Neural cell (in vitro differentiated cells): ENCODE measurements at regions not wholly inside any gene's neighbourhood (a gene's known extent, or its start where the extent isn't known, plus 50 kb on each side); places are given as distances from the start of the nearest gene placed in this dataset.

Experiments used
- H2AFZ ChIP-seq: fragments of 200-600, 300-800 bp; sonication (generic), shearing (Covaris generic); 2 replicates; pipeline ENCODE4 v1.6.0; 2014; ENCODE audit warnings: low read depth, mild to moderate bottlenecking, antibody characterized with exemption, low read length, moderate library complexity
- H3F3A ChIP-seq: fragments of 200-600 bp; shearing (Covaris generic); 2 replicates; pipeline ENCODE4 v1.6.1; 2016; ENCODE audit warnings: mild to moderate bottlenecking, moderate library complexity, mixed read lengths, antibody characterized with exemption, low read length; ENCODE audit not compliant: insufficient read depth, poor library complexity, severe bottlenecking
- H3K27ac ChIP-seq: fragments of 200-600, 300-800 bp; sonication (generic), shearing (Covaris generic); 2 replicates; pipeline ENCODE4 v1.5.1; 2014; ENCODE audit warnings: mild to moderate bottlenecking, low read length, moderate library complexity
- H3K27me3 ChIP-seq: fragments of 300-800, 200-600 bp; sonication (generic), shearing (Covaris generic); 2 replicates; pipeline ENCODE4 v1.6.0; 2014; ENCODE audit warnings: mild to moderate bottlenecking, low read depth, low read length, moderate library complexity; ENCODE audit not compliant: insufficient read depth
- H3K36me3 ChIP-seq: fragments of 300-800, 200-600 bp; sonication (generic), shearing (Covaris generic); 2 replicates; pipeline ENCODE4 v1.5.1; 2014; ENCODE audit warnings: mild to moderate bottlenecking, antibody characterized with exemption, low read length, moderate library complexity; ENCODE audit not compliant: insufficient read depth
- H3K4me2 ChIP-seq: fragments of 300-800, 200-600 bp; sonication (generic), shearing (Covaris generic); 2 replicates; pipeline ENCODE4 v1.6.0; 2014; ENCODE audit warnings: mild to moderate bottlenecking, low read length
- H3K4me3 ChIP-seq: fragments of 300-800, 200-600 bp; sonication (generic), shearing (Covaris generic); 2 replicates; pipeline ENCODE4 v1.5.1; 2014; ENCODE audit warnings: mild to moderate bottlenecking, low read length, moderate library complexity
- H3K79me2 ChIP-seq: fragments of 200-600 bp; shearing (Covaris generic); replicated peaks from 2 replicates; pipeline ENCODE4 v1.6.0; 2014; ENCODE audit warnings: mild to moderate bottlenecking, low read length, moderate library complexity; ENCODE audit not compliant: insufficient read depth
- H3K9ac ChIP-seq: fragments of 300-800, 200-600 bp; sonication (generic), shearing (Covaris generic); 2 replicates; pipeline ENCODE4 v1.6.1; 2016; ENCODE audit warnings: mild to moderate bottlenecking, low read length, mixed read lengths
- H3K9me2 ChIP-seq: fragments of 200-600 bp; shearing (Covaris generic); 2 replicates; pipeline ENCODE4 v1.6.1; 2016; ENCODE audit warnings: mild to moderate bottlenecking, low read length, mixed read lengths; ENCODE audit not compliant: insufficient read depth
- H3K9me3 ChIP-seq: fragments of 200-600, 300-800 bp; sonication (generic), shearing (Covaris generic); 2 replicates; pipeline ENCODE4 v1.6.1; 2016; ENCODE audit warnings: mild to moderate bottlenecking, mixed run types, low read length, moderate library complexity, mixed read lengths
- H4K20me1 ChIP-seq: fragments of 200-600 bp; shearing (Covaris generic); 2 replicates; pipeline ENCODE4 v1.6.1; 2016; ENCODE audit warnings: mild to moderate bottlenecking, mixed run types; ENCODE audit not compliant: insufficient read depth
- EP300 ChIP-seq: fragments of 450-650 bp; conservative IDR thresholded peaks from 2 replicates; pipeline ENCODE4 v1.6.1; 2014; ENCODE audit warnings: antibody characterized with exemption, mild to moderate bottlenecking, moderate library complexity; ENCODE audit not compliant: poor library complexity, severe bottlenecking
- EZH2 ChIP-seq: fragments of 200-600, 300-800 bp; shearing (Covaris generic), sonication (generic); IDR thresholded peaks from 2 replicates; pipeline ENCODE4 v1.6.1; 2014; ENCODE audit warnings: antibody characterized with exemption, low read length, borderline replicate concordance, mild to moderate bottlenecking; ENCODE audit not compliant: insufficient read depth, poor library complexity, severe bottlenecking
- MXI1 ChIP-seq: fragments of 450-650 bp; conservative IDR thresholded peaks from 2 replicates; pipeline ENCODE4 v1.6.1; 2014; ENCODE audit warnings: antibody characterized with exemption, mild to moderate bottlenecking; ENCODE audit not compliant: poor library complexity, severe bottlenecking
- POLR2AphosphoS5 ChIP-seq: IDR thresholded peaks from 2 replicates; pipeline ENCODE4 v1.6.1; 2012
- RAD21 ChIP-seq: fragments of 450-650 bp; conservative IDR thresholded peaks from 2 replicates; pipeline ENCODE4 v1.6.1; 2014; ENCODE audit warnings: antibody characterized with exemption, mild to moderate bottlenecking, moderate library complexity
- REST ChIP-seq: IDR thresholded peaks from 2 replicates; pipeline ENCODE4 v1.6.1; 2012; ENCODE audit warnings: borderline replicate concordance
- SMC3 ChIP-seq: fragments of 450-650 bp; conservative IDR thresholded peaks from 2 replicates; pipeline ENCODE4 v1.6.1; 2014; ENCODE audit warnings: antibody characterized with exemption, mild to moderate bottlenecking, moderate library complexity; ENCODE audit not compliant: poor library complexity
- TAF1 ChIP-seq: IDR thresholded peaks from 2 replicates; pipeline ENCODE4 v1.6.1; 2012; ENCODE audit warnings: low read depth
- TF ChIP-seq, protein P1 (sequence below): fragments of 450-650 bp; IDR thresholded peaks from 2 replicates; pipeline ENCODE4 v1.5.1; 2014; ENCODE audit warnings: antibody characterized with exemption, mild to moderate bottlenecking, moderate library complexity; ENCODE audit not compliant: poor library complexity, severe bottlenecking

- no peaks in the 10 kb centered on the region for H3K36me3 ChIP-seq
- no peaks in the 10 kb centered on the region for H3F3A ChIP-seq
- H3K9me3 ChIP-seq = no peaks in the 10 kb centered on the region
- no peak overlapping the region for H3K4me3 ChIP-seq
- H2AFZ ChIP-seq = no peak overlapping the region
- no peaks in the 10 kb centered on the region for H3K79me2 ChIP-seq
- no peak for TF ChIP-seq SMC3
- no peak for TF ChIP-seq REST
- no peak for TF ChIP-seq MXI1
- no peak for TF ChIP-seq EP300
- TF ChIP-seq RAD21 = no peak
- no peak for TF ChIP-seq EZH2
- no peak for TF ChIP-seq TAF1
- TF ChIP-seq POLR2AphosphoS5 = no peak
- TF ChIP-seq, protein P1, sequence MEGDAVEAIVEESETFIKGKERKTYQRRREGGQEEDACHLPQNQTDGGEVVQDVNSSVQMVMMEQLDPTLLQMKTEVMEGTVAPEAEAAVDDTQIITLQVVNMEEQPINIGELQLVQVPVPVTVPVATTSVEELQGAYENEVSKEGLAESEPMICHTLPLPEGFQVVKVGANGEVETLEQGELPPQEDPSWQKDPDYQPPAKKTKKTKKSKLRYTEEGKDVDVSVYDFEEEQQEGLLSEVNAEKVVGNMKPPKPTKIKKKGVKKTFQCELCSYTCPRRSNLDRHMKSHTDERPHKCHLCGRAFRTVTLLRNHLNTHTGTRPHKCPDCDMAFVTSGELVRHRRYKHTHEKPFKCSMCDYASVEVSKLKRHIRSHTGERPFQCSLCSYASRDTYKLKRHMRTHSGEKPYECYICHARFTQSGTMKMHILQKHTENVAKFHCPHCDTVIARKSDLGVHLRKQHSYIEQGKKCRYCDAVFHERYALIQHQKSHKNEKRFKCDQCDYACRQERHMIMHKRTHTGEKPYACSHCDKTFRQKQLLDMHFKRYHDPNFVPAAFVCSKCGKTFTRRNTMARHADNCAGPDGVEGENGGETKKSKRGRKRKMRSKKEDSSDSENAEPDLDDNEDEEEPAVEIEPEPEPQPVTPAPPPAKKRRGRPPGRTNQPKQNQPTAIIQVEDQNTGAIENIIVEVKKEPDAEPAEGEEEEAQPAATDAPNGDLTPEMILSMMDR = no peak
- no peak overlapping the region for H3K9ac ChIP-seq
- no peak overlapping the region for H3K27ac ChIP-seq
- H4K20me1 ChIP-seq = no peaks in the 10 kb centered on the region
- H3K9me2 ChIP-seq = no peaks in the 10 kb centered on the region
- H3K27me3 ChIP-seq = no peaks in the 10 kb centered on the region
- no peak overlapping the region for H3K4me2 ChIP-seq
These were observed 173.3 kb upstream of the ARHGEF9 start for GRCh38 chrX:63958134-63958865.

GRCh38 chrX:63935835-63936234 is 150.8 kb upstream of the ARHGEF9 start:
- Histone ChIP-seq H3K4me3 (no peak overlapping the region), H3F3A (no peaks in the 10 kb centered on the region), H2AFZ (no peak overlapping the region), H3K36me3 (no peaks in the 10 kb centered on the region), H3K9ac (no peak overlapping the region), H4K20me1 (no peaks in the 10 kb centered on the region), H3K27me3 (no peaks in the 10 kb centered on the region), H3K4me2 (no peak overlapping the region), H3K9me3 (no peaks in the 10 kb centered on the region), H3K9me2 (no peaks in the 10 kb centered on the region), H3K27ac (no peak overlapping the region), H3K79me2 (no peaks in the 10 kb centered on the region)
- TF ChIP-seq, protein P1 = no peak
- no peak for TF ChIP-seq MXI1
- TF ChIP-seq RAD21 = no peak
- no peak for TF ChIP-seq TAF1
- TF ChIP-seq SMC3 = no peak
- no peak for TF ChIP-seq EP300
- no peak for TF ChIP-seq EZH2
- TF ChIP-seq REST = no peak
